Glomerular endothelial cell (primary cell): ENCODE measurements at regions not wholly inside any gene's neighbourhood (a gene's known extent, or its start where the extent isn't known, plus 50 kb on each side); places are given as distances from the start of the nearest gene placed in this dataset.
"Not testable (repeated sequence)": the region's sequence is repeated elsewhere in the genome, so short reads cannot be mapped to it uniquely, and the experiment has no call there.

Experiments used
- DNase-seq: peaks from one replicate; pipeline ENCODE4 v3.0.0-alpha.2; 2011; ENCODE audit warnings: low read depth, low spot score; ENCODE audit errors: extremely low read depth

GRCh38 chr18:30713299-30713698, 329.2 kb downstream of the DSC3 start:
- DNase-seq, result no peak

GRCh38 chr18:30712383-30712782, 330.2 kb downstream of the DSC3 start:
- no peak for DNase-seq

- DNase-seq, result no peak
These were observed 332.9 kb downstream of the DSC3 start for GRCh38 chr18:30709595-30709994.

GRCh38 chr18:30705943-30706342, 336.6 kb downstream of the DSC3 start:
- no peak for DNase-seq

- no peak for DNase-seq
These were observed 344.0 kb downstream of the DSC3 start for GRCh38 chr18:30698571-30698970.

GRCh38 chr18:30696201-30696600, 346.3 kb downstream of the DSC3 start:
- no peak for DNase-seq

GRCh38 chr18:30694773-30695172, 347.8 kb downstream of the DSC3 start:
- no peak for DNase-seq

GRCh38 chr18:30689216-30689615, 353.3 kb downstream of the DSC3 start:
- no peak for DNase-seq

GRCh38 chr18:30687501-30687900, 355.0 kb downstream of the DSC3 start:
- no peak for DNase-seq

GRCh38 chr18:30684825-30685481, 357.6 kb downstream of the DSC3 start:
- DNase-seq, result no peak

- DNase-seq, result no peak
These were observed 358.7 kb downstream of the DSC3 start for GRCh38 chr18:30683836-30684235.

- no peak for DNase-seq
These were observed 359.9 kb downstream of the DSC3 start for GRCh38 chr18:30682672-30683071.

- no peak for DNase-seq
These were observed 363.1 kb downstream of the DSC3 start for GRCh38 chr18:30679285-30679930.

GRCh38 chr18:30677813-30678212, 364.7 kb downstream of the DSC3 start:
- DNase-seq, result not testable (repeated sequence)

- DNase-seq, result no peak
These were observed 366.5 kb downstream of the DSC3 start for GRCh38 chr18:30676053-30676480.

- no peak for DNase-seq
These were observed 367.0 kb downstream of the DSC3 start for GRCh38 chr18:30675493-30675892.

- DNase-seq, result no peak
These were observed 367.5 kb downstream of the DSC3 start for GRCh38 chr18:30675072-30675471.

GRCh38 chr18:30674596-30674995, 367.9 kb downstream of the DSC3 start:
- no peak for DNase-seq

- not testable (repeated sequence) for DNase-seq
These were observed 370.1 kb downstream of the DSC3 start for GRCh38 chr18:30672439-30672838.

- DNase-seq, result no peak
These were observed 384.2 kb downstream of the DSC3 start for GRCh38 chr18:30658306-30658705.

- DNase-seq, result no peak
These were observed 390.2 kb downstream of the DSC3 start for GRCh38 chr18:30652387-30652786.

GRCh38 chr18:30650499-30650898, 392.0 kb downstream of the DSC3 start:
- DNase-seq, result no peak

GRCh38 chr18:30644158-30644557, 398.4 kb downstream of the DSC3 start:
- no peak for DNase-seq
